RPMI8226 (cell line): ENCODE measurements at regions not wholly inside any gene's neighbourhood (a gene's known extent, or its start where the extent isn't known, plus 50 kb on each side); places are given as distances from the start of the nearest gene placed in this dataset.
"Not testable (repeated sequence)": the region's sequence is repeated elsewhere in the genome, so short reads cannot be mapped to it uniquely, and the experiment has no call there.

Source experiments
- DNase-seq: peaks from one replicate; pipeline ENCODE4 v3.0.0-alpha.2; 2015

DNA sequence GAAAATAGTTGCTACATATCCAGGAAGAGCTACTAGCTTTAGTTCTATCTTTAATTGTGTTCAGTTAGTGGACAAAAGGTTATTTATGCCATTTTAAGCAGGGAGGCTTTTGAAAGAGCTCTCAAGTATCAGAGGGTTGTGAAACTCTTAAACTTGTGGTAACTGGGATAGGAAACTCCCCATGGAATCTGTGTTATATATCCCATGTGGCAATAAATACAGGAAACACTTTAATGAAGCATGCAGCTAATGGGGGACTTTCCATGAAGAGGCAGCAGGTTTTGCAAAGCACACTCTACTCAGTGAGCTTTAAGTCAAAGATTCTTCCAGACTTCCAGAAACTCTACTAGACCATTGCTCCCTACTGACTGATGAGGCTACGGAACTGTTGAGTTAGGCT, 805.0 kb upstream of the C9orf72 start:
- no peak for DNase-seq

DNA sequence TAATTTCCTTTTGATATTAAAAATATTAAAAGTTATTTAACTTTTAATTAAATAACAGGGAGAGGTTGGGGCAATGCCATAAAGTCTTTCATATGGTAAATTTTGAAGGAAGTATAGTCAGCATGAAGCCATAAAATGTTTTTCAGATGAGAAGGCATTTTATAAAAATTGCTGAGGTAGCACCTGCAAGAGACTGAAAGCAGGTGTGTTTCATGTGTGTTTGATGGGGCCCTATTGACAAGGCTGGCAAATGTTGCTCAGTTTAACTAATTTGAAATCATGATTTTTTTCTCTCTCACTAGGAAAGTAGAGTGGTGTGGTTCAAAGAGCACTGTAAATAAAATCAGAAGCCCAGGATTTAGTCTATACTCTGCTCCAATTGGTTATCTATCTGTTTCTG, 805.8 kb upstream of the C9orf72 start:
- DNase-seq: peak; percentile 66

DNA sequence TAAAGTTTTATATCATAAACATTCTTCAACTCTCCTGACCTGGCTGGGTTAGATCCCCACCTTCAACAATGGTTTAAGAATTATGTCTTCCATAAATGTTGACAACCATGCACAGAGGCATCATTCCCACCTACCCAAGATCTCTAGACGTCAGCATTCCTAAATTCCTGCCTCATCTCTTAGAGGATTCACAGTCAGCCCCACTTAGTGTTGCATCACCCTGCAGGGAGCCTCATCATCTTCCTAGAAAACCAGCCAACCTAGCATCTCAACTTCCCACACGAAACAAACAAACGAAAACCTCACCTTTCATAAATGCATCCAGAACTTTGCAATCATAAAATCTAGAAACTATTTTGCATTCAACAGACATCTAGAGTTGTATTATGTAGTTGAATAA, 816.1 kb upstream of the C9orf72 start:
- no peak for DNase-seq

DNA sequence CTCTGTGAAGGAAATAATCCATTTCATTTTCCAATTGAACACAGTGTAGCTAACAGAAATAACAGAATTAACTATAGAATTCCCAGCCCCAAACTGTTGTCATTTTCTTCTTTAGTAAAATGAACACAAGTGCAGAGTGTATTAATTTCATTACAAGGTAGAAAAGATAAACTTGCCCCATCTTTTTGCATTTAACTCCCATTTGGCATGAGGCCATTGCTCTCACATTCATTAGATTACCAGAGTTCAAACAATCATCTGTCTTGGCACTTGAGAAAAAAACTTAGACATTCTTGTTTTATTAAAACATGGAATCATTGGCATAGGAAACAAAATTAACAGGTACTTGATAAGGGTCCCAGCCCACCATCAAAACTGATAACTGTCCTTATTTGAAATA, 821.5 kb upstream of the C9orf72 start:
- no peak for DNase-seq

GRCh38 chr9:28396058-28396457, 822.8 kb upstream of the C9orf72 start:
- DNase-seq: no peak

DNA sequence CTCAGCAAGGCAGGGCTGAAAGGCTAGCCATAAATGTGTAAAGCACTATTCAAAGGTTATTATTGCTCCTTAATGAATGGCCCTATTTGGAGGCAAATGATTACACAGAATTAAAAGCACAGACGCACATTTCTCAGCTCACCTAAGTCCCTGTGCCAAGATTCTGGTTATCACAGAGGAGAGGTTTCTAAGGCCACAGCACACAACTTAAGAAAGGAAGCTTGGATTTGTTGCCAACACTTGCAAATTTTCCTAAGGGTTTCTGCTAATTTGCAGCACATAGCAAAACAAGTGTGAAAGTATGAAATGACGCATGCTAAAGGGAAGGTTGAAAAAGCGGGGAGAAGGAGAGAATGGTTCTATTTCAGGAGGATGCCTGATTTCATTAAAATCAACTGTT, 834.1 kb upstream of the C9orf72 start:
- DNase-seq: no peak

DNA sequence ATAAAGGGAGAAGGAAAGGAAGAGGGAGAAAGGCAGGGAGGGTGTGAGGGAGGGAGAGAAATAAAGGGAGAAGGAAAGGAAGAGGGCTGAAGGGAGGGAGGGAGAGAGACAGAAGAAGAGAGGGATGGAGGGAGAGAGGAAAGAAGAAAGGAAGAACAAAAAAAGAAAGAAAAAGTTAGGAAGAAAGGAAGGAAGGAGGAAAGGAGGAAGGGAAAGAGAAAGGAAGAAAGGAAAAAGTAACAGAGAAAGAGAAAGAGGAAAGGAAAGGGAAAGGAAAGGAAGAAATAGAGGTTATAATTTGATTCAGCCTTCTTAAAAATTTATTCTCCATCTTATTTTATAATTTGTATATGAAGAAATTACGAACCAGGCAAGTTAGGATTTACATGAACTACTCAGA, 836.6 kb upstream of the C9orf72 start:
- DNase-seq: no peak

- no peak for DNase-seq
These were observed 837.1 kb upstream of the C9orf72 start for GRCh38 chr9:28410411-28410810.

GRCh38 chr9:28413471-28413870, 840.2 kb upstream of the C9orf72 start:
- DNase-seq: no peak

- no peak for DNase-seq
These were observed 850.0 kb upstream of the C9orf72 start for GRCh38 chr9:28423255-28423654.

DNA sequence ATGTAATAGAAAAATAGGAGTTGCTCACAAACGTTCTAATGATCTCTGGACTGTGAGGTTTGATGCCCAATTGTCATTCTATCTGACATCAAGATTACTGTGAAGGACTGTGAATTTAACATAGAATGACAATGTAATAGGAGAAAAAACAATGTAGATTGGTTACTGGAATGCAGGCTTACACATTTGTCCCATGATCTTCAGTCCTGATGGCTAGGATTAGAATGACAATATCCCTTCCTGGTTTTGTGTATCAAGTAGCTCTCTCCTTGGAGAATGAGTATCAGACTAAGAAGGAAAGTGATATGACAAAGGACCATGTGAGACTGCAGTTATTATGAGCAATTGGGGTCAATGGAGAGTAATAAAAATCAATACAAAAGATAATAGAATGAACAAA, 862.2 kb upstream of the C9orf72 start:
- no peak for DNase-seq

GRCh38 chr9:28439688-28440087, 866.4 kb upstream of the C9orf72 start:
- no peak for DNase-seq

GRCh38 chr9:28443461-28443860, 870.2 kb upstream of the C9orf72 start:
- DNase-seq: no peak

GRCh38 chr9:28444637-28445036, 871.4 kb upstream of the C9orf72 start:
- DNase-seq: no peak

GRCh38 chr9:28445211-28445610, 871.9 kb upstream of the C9orf72 start:
- no peak for DNase-seq

DNA sequence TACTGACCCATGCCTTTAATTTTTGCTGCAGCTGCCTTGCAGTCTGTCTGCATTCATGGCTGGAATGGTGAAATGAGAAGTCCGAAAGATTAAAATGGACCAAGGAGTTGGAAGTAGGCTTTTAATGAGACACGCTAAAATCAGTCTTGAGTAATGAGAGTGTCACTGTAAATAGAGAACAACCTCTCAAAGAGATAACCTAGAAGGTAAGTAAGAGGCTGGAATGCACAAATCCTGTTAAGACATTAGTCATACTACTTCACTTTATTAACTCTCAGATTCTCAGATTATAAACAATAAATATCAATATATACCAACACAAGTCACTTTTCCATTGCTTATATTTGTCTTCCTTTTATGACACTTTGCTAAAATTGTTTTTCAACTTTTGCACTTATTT, 880.6 kb upstream of the C9orf72 start:
- no peak for DNase-seq

GRCh38 chr9:28456861-28457260, 883.6 kb upstream of the C9orf72 start:
- no peak for DNase-seq

DNA sequence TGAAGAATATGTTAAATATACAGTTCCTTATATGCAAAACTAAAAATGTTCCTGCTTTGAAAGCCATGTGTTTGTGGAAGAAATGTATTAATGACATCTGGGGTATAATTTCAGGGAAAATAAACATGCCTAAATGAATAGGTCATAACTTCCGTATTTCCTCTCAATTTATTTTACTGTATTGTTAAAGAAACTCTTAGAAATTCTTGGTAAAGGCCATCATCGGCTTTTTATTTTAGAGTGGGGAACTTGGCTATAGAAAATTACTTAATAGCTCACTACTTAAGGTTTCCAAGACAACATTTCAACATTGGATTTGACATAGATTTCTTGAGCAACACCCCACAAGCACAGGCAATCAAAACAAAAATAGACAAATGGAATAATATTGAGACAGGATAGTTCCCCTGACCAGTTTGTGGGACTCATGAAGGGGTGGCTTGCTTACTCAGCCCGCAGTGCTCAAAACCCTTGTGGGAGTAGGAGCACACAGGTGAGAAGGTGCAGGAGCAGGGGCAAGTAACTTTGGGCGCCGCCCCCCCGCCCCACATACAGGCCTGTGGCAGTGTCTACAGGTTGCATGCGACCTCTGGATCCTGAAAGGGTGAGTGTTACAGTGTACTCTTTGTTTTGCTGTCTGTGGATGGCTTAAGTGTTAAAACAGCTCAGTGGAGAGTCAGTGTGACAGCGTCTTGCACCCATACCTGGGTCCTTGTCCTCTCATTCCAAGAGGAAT, 891.4 kb upstream of the C9orf72 start:
- DNase-seq: no peak

- DNase-seq: no peak
These were observed 898.0 kb upstream of the C9orf72 start for GRCh38 chr9:28471261-28471660.

GRCh38 chr9:28487561-28487960, 914.3 kb upstream of the C9orf72 start:
- DNase-seq: no peak

DNA sequence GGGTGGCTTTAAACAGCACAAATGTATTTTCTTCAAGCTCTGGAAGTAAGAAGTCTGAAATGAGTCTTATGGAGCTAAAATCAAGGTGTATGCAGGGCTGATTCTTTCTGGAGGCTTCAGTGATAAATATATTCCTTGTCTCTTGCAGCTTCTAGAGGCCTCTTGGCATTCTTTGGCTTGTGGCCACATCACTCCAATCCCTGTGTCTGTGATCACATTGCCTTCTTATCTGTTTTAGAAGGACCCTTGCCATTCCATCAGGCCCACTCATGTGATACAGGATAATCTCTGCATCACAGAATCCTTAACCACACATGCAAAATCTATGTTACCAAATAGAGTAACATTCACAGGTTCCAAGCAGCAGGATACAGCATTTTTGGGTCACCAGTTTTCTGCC, 917.8 kb upstream of the C9orf72 start:
- no peak for DNase-seq

DNA sequence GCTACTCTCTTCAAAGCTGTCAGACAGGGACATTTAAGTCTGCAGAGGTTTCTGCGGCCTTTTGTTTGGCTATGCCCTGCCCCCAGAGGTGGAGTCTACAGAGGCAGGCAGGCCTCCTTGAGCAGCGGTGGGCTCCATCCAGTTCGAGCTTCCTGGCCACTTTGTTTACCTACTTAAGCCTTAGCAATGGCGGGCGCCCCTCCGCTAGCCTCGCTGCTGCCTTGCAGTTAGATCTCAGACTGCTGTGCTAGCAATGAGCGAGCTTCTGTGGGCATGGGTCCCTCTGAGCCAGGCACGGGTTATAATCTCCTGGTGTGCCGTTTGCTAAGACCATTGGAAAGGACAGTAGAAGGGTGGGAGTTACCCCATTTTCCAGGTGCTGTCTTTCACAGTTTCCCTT, 924.9 kb upstream of the C9orf72 start:
- not testable (repeated sequence) for DNase-seq

- no peak for DNase-seq
These were observed 928.9 kb upstream of the C9orf72 start for GRCh38 chr9:28502189-28502588.

DNA sequence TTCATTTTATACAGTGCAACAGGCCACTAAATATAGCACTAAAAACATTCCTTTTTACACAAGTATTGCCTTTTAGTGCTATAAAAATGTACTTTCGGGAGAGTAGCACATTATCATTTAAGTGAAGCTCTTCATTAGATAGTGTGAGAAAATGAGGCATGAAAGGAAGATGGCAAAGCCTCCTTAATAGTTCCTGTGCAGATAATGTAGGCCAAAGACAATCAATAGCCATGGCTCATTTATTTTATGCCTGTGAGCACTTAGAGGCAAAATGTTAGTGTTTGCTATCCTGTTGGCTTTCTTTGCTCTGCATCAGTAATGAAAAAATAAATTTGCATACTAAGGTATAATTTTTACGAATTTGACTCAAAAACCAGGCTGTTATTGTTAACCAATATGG, 929.5 kb upstream of the C9orf72 start:
- DNase-seq: no peak

- DNase-seq: no peak
These were observed 930.3 kb upstream of the C9orf72 start for GRCh38 chr9:28503573-28503972.

DNA sequence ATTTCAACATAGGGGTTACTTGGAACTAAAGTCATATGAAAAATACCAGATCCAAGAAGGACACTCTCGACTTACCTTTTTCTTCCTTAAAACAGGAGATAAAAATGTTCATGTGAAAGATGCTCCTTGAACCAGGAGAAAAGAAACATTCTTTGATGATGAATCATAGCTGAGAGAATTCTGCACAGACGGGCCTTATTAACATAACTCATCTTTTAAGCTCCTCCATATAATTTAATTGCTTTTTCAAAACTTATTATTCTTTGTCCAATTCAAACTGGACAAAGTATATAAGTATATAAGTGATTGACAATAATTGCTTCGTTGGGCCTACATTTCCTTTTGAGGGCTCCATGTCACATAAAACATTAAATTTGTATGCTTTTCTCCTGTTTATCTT, 945.2 kb upstream of the C9orf72 start:
- no peak for DNase-seq
